ENCODE measurements at regions not wholly inside any gene's neighbourhood (a gene's known extent, or its start where the extent isn't known, plus 50 kb on each side); places are given as distances from the start of the nearest gene placed in this dataset.

GRCh38 chr1:221925947-221926346 lies 184.1 kb upstream of the DUSP10 start:
- H3K27me3 ChIP-seq (replicated peaks in 1 of 4; ENCODE audit: control insufficient read depth in 3 of 4, extremely low read depth in 1 of 4, insufficient read depth in 3 of 4, low read length in 3 of 4): no peaks in the 10 kb centered on the region
- FAIRE-seq: no peak
- CTCF ChIA-PET (ENCODE audit: partially characterized antibody): interaction anchor here (0.6 to 0.8 kb wide), 4 partner anchors 20 to 662 kb away, joined by 3 read pairs; no protein-coding TSS in a partner anchor

More at GRCh38 chr1:221925947-221926346, 184.1 kb upstream of the DUSP10 start:
- Histone ChIP-seq H3K9ac (replicated peaks in 1 of 4; ENCODE audit: extremely low read depth in 1 of 4, low read depth in 3 of 4, low read length in 3 of 4) (no peak overlapping the region), H4K8ac (ENCODE audit: extremely low read depth, insufficient read depth, low read length) (no peak overlapping the region), H4K20me1 (replicated peaks in 1 of 2; ENCODE audit: control insufficient read depth in 1 of 2, insufficient read depth in 2 of 2, low read length in 2 of 2) (no peaks in the 10 kb centered on the region), H3K14ac (ENCODE audit: insufficient read length) (no peak overlapping the region), H3K18ac (ENCODE audit: extremely low read depth, low read length) (no peak overlapping the region), H2BK20ac (ENCODE audit: low read length) (no peak overlapping the region), H3K27ac (ENCODE audit: low read depth, low read length) (no peak overlapping the region), H2BK15ac (ENCODE audit: low read length) (no peak overlapping the region), H2AFZ (ENCODE audit: low read length) (no peak overlapping the region), H4K91ac (replicated peaks; ENCODE audit: insufficient read length, low read length) (no peak overlapping the region), H3K56ac (replicated peaks; ENCODE audit: insufficient read length, low read depth, low read length) (no peak overlapping the region), H4K5ac (ENCODE audit: insufficient read length, low read depth, low read length) (no peak overlapping the region), H3K4me2 (ENCODE audit: insufficient read depth in 1 of 2, low read depth in 2 of 2, low read length in 2 of 2) (no peak overlapping the region), H2AK5ac (ENCODE audit: low read depth, low read length) (no peak overlapping the region), H3K4me3 (ENCODE audit: extremely low read depth in 1 of 4, insufficient read depth in 2 of 4, low read depth in 3 of 4, low read length in 4 of 4) (no peak overlapping the region), H3K4ac (replicated peaks; ENCODE audit: insufficient read length, low read depth, low read length) (no peak overlapping the region), H3K79me2 (ENCODE audit: control insufficient read depth in 1 of 2, insufficient read depth in 2 of 2, low read length in 2 of 2) (no peaks in the 10 kb centered on the region), H3K79me1 (ENCODE audit: low read depth, low read length) (no peaks in the 10 kb centered on the region), H3K23me2 (ENCODE audit: low read depth, low read length) (no peaks in the 10 kb centered on the region), H2BK120ac (replicated peaks; ENCODE audit: low read depth, low read length) (no peak overlapping the region), H3K9me3 (ENCODE audit: insufficient read depth in 2 of 2, low read depth in 1 of 2, low read length in 1 of 2) (no peaks in the 10 kb centered on the region), H3K4me1 (replicated peaks in 1 of 4; ENCODE audit: control insufficient read depth in 3 of 4, insufficient read depth in 4 of 4, low read length in 3 of 4) (no peaks in the 10 kb centered on the region), H2BK12ac (ENCODE audit: low read depth, low read length) (no peak overlapping the region), H2BK5ac (ENCODE audit: low read depth, low read length) (no peak overlapping the region), H3K23ac (ENCODE audit: insufficient read length) (no peak overlapping the region), H3K36me3 (ENCODE audit: control insufficient read depth in 2 of 4, insufficient read depth in 4 of 4, low read length in 3 of 4) (no peaks in the 10 kb centered on the region)
- POLR2A ChIA-PET (ENCODE audit: partially characterized antibody): interaction anchor here (0.6 kb wide), 1 partner anchor 525 kb away, joined by 4 read pairs; no protein-coding TSS in a partner anchor
- 86% methylated on average over 1 of the region's 1 CpG; no CpG with 5 or more reads in 1 of the 2 experiments for WGBS, 2 experiments (ENCODE audit: extremely low coverage in 1 of 2, insufficient coverage in 1 of 2, insufficient read length in 1 of 2, insufficient replicate concordance in 2 of 2, low coverage in 1 of 2, low lambda C conversion rate in 2 of 2, missing lambda C conversion rate in 1 of 2)
- no peak for DNase-seq (ENCODE audit: low read depth in 1 of 2, low spot score in 2 of 2)
- TF ChIP-seq POLR2AphosphoS5 (IDR thresholded peaks at IDR 0.05; ENCODE audit: low read depth, low read length) (no peak), SIN3A (conservative IDR thresholded peaks at IDR 0.05 in 1 of 2, IDR thresholded peaks at IDR 0.05 in 1 of 2; ENCODE audit: low read depth in 1 of 2, low read length in 2 of 2) (no peak), ASH2L (IDR thresholded peaks at IDR 0.05; ENCODE audit: low read length) (no peak), KDM5A (IDR thresholded peaks at IDR 0.05; ENCODE audit: low read length) (no peak), TAF1 (IDR thresholded peaks at IDR 0.05; ENCODE audit: low read depth, low read length) (no peak), ATF3 (IDR thresholded peaks at IDR 0.05; ENCODE audit: insufficient read depth, low read depth, low read length) (no peak), CTBP2 (IDR thresholded peaks at IDR 0.05; ENCODE audit: borderline replicate concordance, insufficient read depth, insufficient read length, low read length) (no peak), NANOG (IDR thresholded peaks at IDR 0.05; ENCODE audit: insufficient read depth, low read depth, low read length, poor library complexity, severe bottlenecking) (no peak), EZH2 (IDR thresholded peaks at IDR 0.05; ENCODE audit: low read depth, low read length, severe bottlenecking) (no peak), SP2 (IDR thresholded peaks at IDR 0.05; ENCODE audit: low read length) (no peak), RNF2 (IDR thresholded peaks at IDR 0.05; ENCODE audit: borderline replicate concordance, low read depth, low read length, missing control alignments, poor library complexity, severe bottlenecking) (no peak), TEAD4 (IDR thresholded peaks at IDR 0.05; ENCODE audit: low read depth, low read length) (no peak)

Data from H1 (cell line).